HG03025 (cell line): ENCODE measurements at regions not wholly inside any gene's neighbourhood (a gene's known extent, or its start where the extent isn't known, plus 50 kb on each side); places are given as distances from the start of the nearest gene placed in this dataset.
A peak's percentile ranks its signal among the peaks of the same experiment; 100 is the strongest.
"Not testable (repeated sequence)": the region's sequence is repeated elsewhere in the genome, so short reads cannot be mapped to it uniquely, and the experiment has no call there.

Source experiments
- ATAC-seq: cut with Tn5 transposase; IDR thresholded peaks from one replicate; pipeline ENCODE4 v1.9.1; 2021; ENCODE audit warnings: mild to moderate bottlenecking, moderate library complexity; ENCODE audit not compliant: unreplicated experiment, low FRiP score

GRCh38 chr9:41279033-41279432, 89.9 kb upstream of the ZNG1F start:
- not testable (repeated sequence) for ATAC-seq

GRCh38 chr9:41273549-41274267, 84.6 kb upstream of the ZNG1F start:
- peak; percentile 100 for ATAC-seq

GRCh38 chr9:41272879-41273548, 83.9 kb upstream of the ZNG1F start:
- ATAC-seq: not testable (repeated sequence)

- not testable (repeated sequence) for ATAC-seq
These were observed 81.9 kb upstream of the ZNG1F start for GRCh38 chr9:41270992-41271391.

- not testable (repeated sequence) for ATAC-seq
These were observed 80.4 kb upstream of the ZNG1F start for GRCh38 chr9:41269471-41269870.

GRCh38 chr9:41269054-41269453, 79.9 kb upstream of the ZNG1F start:
- ATAC-seq: not testable (repeated sequence)

GRCh38 chr9:41266602-41267001, 77.5 kb upstream of the ZNG1F start:
- ATAC-seq: not testable (repeated sequence)

GRCh38 chr9:41266000-41266399, 76.9 kb upstream of the ZNG1F start:
- not testable (repeated sequence) for ATAC-seq

GRCh38 chr9:41251973-41252372, 62.9 kb upstream of the ZNG1F start:
- ATAC-seq: not testable (repeated sequence)

GRCh38 chr9:41251101-41251500, 62.0 kb upstream of the ZNG1F start:
- not testable (repeated sequence) for ATAC-seq

- not testable (repeated sequence) for ATAC-seq
These were observed 57.6 kb upstream of the ZNG1F start for GRCh38 chr9:41246702-41247101.
